ENCODE measurements at regions not wholly inside any gene's neighbourhood (a gene's known extent, or its start where the extent isn't known, plus 50 kb on each side); places are given as distances from the start of the nearest gene placed in this dataset.
"Not testable (repeated sequence)": the region's sequence is repeated elsewhere in the genome, so short reads cannot be mapped to it uniquely, and the experiment has no call there.

DNA sequence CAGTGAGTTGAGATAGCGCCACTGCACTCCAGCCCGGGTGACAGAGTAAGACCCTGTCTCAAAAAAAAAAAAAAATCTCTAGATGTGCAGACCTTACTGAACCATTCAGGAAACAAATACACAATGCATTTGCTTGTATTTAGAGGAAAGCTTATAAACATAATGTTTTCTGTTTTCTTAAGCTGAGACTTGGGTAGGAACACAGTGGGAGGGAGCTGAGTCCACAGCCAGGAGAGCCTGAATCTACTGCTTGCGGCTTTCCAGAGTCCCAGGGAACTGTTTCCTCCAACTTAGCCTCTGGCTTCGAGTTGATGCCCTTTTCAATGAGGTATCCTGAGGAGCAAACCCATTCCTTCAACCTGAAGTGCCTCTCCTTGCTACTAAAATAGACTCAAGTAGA is 83.0 kb upstream of the PITRM1 start:
- Mint-ChIP-seq H3K36me3 (ENCODE audit: low read depth, unreplicated experiment) (peaks cover 5% of the 10 kb centered on the region), H3K27me3 (ENCODE audit: unreplicated experiment) (no peaks in the 10 kb centered on the region), H3K4me3 (ENCODE audit: unreplicated experiment) (no peak overlapping the region), H3K27ac (ENCODE audit: unreplicated experiment) (no peak overlapping the region), H3K4me1 (ENCODE audit: unreplicated experiment) (peaks cover 35% of the 10 kb centered on the region), H3K9me3 (ENCODE audit: unreplicated experiment) (no peaks in the 10 kb centered on the region)
- no peak for DNase-seq (ENCODE audit: low spot score)
- TF ChIP-seq, protein P1, sequence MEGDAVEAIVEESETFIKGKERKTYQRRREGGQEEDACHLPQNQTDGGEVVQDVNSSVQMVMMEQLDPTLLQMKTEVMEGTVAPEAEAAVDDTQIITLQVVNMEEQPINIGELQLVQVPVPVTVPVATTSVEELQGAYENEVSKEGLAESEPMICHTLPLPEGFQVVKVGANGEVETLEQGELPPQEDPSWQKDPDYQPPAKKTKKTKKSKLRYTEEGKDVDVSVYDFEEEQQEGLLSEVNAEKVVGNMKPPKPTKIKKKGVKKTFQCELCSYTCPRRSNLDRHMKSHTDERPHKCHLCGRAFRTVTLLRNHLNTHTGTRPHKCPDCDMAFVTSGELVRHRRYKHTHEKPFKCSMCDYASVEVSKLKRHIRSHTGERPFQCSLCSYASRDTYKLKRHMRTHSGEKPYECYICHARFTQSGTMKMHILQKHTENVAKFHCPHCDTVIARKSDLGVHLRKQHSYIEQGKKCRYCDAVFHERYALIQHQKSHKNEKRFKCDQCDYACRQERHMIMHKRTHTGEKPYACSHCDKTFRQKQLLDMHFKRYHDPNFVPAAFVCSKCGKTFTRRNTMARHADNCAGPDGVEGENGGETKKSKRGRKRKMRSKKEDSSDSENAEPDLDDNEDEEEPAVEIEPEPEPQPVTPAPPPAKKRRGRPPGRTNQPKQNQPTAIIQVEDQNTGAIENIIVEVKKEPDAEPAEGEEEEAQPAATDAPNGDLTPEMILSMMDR (IDR thresholded peaks at IDR 0.05; ENCODE audit: unreplicated experiment) = no peak

DNA sequence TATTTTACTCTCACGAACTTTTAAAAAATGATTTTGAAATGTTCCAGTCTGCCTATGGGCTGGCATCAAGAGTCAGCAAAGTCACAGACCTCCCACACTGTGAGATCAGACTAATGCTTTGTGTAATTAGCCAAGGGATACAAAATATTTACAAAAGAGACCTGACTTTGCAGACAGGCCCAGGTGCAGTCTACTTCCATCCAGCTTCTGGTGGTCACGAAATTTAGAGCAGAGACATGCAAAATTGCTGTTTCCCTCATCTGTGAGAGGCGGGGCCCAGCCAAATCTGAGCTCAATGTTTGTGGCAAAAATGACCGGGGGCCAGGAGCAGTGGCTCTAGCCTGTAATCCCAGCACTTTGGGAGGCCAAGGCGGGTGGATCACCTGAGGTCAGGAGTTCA is 82.5 kb upstream of the PITRM1 start:
- Mint-ChIP-seq H3K27ac (ENCODE audit: unreplicated experiment) (no peak overlapping the region), H3K27me3 (ENCODE audit: unreplicated experiment) (no peaks in the 10 kb centered on the region), H3K36me3 (ENCODE audit: low read depth, unreplicated experiment) (peaks cover 5% of the 10 kb centered on the region), H3K9me3 (ENCODE audit: unreplicated experiment) (no peaks in the 10 kb centered on the region), H3K4me1 (ENCODE audit: unreplicated experiment) (peaks cover 34% of the 10 kb centered on the region), H3K4me3 (ENCODE audit: unreplicated experiment) (no peak overlapping the region)
- no peak for DNase-seq (ENCODE audit: low spot score)
- TF ChIP-seq, protein P1 (IDR thresholded peaks at IDR 0.05; ENCODE audit: unreplicated experiment) = no peak

DNA sequence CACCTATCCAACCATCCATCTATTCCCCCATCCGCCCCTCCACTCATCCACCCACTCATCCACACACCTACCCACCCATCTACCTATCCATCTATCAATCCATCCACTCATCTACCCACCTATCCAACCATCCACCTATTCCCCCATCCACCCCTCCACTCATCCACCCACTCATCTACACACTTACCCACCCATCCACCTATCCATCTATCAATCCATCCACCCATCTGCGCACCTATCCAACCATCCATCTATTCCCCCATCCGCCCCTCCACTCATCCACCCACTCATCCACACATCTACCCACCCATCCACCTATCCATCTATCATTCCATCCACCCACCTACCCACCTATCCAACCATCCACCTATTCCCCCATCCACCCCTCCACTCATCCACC is 81.4 kb upstream of the PITRM1 start:
- H3K27ac Mint-ChIP-seq (ENCODE audit: unreplicated experiment); H3K27me3 Mint-ChIP-seq (ENCODE audit: unreplicated experiment); H3K4me3 Mint-ChIP-seq (ENCODE audit: unreplicated experiment); H3K36me3 Mint-ChIP-seq (ENCODE audit: low read depth, unreplicated experiment); DNase-seq (ENCODE audit: low spot score); H3K9me3 Mint-ChIP-seq (ENCODE audit: unreplicated experiment): not testable (repeated sequence)
- peaks cover 31% of the 10 kb centered on the region for H3K4me1 Mint-ChIP-seq (ENCODE audit: unreplicated experiment)

DNA sequence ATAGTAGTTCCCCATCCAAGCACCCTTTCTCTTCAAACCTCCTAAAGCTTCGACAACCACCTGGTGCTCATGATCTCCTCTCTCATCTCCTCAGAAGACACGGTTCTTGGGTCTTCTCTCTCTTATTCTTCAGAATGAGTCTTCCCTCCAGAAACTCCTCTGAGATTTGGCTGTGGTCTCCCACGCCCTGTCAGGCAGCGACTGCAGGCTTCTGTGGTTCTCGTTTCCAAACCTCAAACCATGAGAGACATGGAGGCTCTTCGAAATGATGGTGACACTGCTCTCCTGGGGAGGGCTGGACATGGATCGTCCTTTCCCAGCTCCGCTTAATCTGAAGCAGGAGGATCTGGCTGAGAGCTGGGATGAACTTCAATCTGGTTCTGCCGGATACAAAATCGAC is 78.6 kb upstream of the PITRM1 start:
- H3K4me1 Mint-ChIP-seq (ENCODE audit: unreplicated experiment) = peaks cover 13% of the 10 kb centered on the region
- peaks cover 9% of the 10 kb centered on the region for H3K36me3 Mint-ChIP-seq (ENCODE audit: low read depth, unreplicated experiment)
- TF ChIP-seq, protein P1 (IDR thresholded peaks at IDR 0.05; ENCODE audit: unreplicated experiment) = no peak
- no peak for DNase-seq (ENCODE audit: low spot score)
- no peaks in the 10 kb centered on the region for H3K9me3 Mint-ChIP-seq (ENCODE audit: unreplicated experiment)
- no peak overlapping the region for H3K27ac Mint-ChIP-seq (ENCODE audit: unreplicated experiment)
- no peaks in the 10 kb centered on the region for H3K27me3 Mint-ChIP-seq (ENCODE audit: unreplicated experiment)
- H3K4me3 Mint-ChIP-seq (ENCODE audit: unreplicated experiment) = no peak overlapping the region

DNA sequence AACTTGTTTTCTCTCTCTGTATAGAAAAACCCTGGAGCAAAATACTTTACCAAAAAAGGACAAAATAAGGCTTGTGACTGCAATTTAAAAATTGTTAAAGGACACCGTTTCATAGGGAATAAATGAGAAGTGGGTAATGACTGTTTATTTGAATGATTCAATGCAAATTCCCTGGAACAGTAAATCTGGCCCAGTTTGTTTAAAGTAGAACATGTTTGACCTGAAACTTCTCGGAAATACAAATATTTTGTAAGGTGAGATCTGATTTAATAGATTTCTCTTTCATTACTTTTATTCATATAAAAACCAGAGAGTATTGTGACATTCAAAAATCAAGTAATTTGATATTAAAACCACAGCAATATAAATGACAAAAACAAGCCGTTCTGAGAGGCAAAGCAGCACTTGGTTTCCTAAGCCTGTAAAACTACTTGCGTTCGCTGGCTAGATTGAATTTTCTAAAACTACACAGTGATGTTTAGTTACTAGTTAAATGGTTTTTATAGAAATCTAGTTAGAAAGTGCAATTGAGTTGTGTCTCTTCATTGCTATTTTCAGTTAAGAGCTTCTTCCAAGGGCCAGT is 76.8 kb upstream of the PITRM1 start:
- H3K27ac Mint-ChIP-seq (ENCODE audit: unreplicated experiment) = no peak overlapping the region
- DNase-seq (ENCODE audit: low spot score) = no peak
- peaks cover 10% of the 10 kb centered on the region for H3K4me1 Mint-ChIP-seq (ENCODE audit: unreplicated experiment)
- H3K27me3 Mint-ChIP-seq (ENCODE audit: unreplicated experiment) = no peaks in the 10 kb centered on the region
- peaks cover 9% of the 10 kb centered on the region for H3K36me3 Mint-ChIP-seq (ENCODE audit: low read depth, unreplicated experiment)
- TF ChIP-seq, protein P1 (IDR thresholded peaks at IDR 0.05; ENCODE audit: unreplicated experiment) = no peak
- no peak overlapping the region for H3K4me3 Mint-ChIP-seq (ENCODE audit: unreplicated experiment)
- H3K9me3 Mint-ChIP-seq (ENCODE audit: unreplicated experiment) = no peaks in the 10 kb centered on the region

Measured in endothelial cell (in vitro differentiated cells).